ENCODE measurements at regions not wholly inside any gene's neighbourhood (a gene's known extent, or its start where the extent isn't known, plus 50 kb on each side); places are given as distances from the start of the nearest gene placed in this dataset.
A peak's percentile ranks its signal among the peaks of the same experiment; 100 is the strongest.

- Histone ChIP-seq H3K36me3 (ENCODE audit: insufficient read depth, low read length) (no peaks in the 10 kb centered on the region), H2AFZ (ENCODE audit: low read length) (no peak overlapping the region), H3K4me2 (ENCODE audit: insufficient read depth, low read length) (no peak overlapping the region), H3K27ac (ENCODE audit: low read depth, low read length) (no peak overlapping the region), H3K27me3 (ENCODE audit: insufficient read depth, low read length) (peaks cover 3% of the 10 kb centered on the region), H3K4me1 (ENCODE audit: insufficient read depth, low read length) (peaks cover 15% of the 10 kb centered on the region), H3K9me3 (ENCODE audit: low read depth, low read length) (no peaks in the 10 kb centered on the region), H4K20me1 (ENCODE audit: insufficient read depth, low read length) (no peaks in the 10 kb centered on the region), H3K4me3 (ENCODE audit: insufficient read depth, low read length) (no peak overlapping the region), H3K79me2 (ENCODE audit: insufficient read depth, low read length) (no peaks in the 10 kb centered on the region)
- TF ChIP-seq, protein P1, sequence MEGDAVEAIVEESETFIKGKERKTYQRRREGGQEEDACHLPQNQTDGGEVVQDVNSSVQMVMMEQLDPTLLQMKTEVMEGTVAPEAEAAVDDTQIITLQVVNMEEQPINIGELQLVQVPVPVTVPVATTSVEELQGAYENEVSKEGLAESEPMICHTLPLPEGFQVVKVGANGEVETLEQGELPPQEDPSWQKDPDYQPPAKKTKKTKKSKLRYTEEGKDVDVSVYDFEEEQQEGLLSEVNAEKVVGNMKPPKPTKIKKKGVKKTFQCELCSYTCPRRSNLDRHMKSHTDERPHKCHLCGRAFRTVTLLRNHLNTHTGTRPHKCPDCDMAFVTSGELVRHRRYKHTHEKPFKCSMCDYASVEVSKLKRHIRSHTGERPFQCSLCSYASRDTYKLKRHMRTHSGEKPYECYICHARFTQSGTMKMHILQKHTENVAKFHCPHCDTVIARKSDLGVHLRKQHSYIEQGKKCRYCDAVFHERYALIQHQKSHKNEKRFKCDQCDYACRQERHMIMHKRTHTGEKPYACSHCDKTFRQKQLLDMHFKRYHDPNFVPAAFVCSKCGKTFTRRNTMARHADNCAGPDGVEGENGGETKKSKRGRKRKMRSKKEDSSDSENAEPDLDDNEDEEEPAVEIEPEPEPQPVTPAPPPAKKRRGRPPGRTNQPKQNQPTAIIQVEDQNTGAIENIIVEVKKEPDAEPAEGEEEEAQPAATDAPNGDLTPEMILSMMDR (IDR thresholded peaks at IDR 0.05; ENCODE audit: extremely low read depth, low read depth, low read length): no peak
- no peak for DNase-seq (ENCODE audit: insufficient read length, low spot score, missing footprints)
Measured at GRCh38 chr5:56352808-56353590, 119.9 kb upstream of the ANKRD55 start.

- Histone ChIP-seq H2AFZ (ENCODE audit: low read length) (no peak overlapping the region), H4K20me1 (ENCODE audit: insufficient read depth, low read length) (no peaks in the 10 kb centered on the region), H3K4me1 (ENCODE audit: insufficient read depth, low read length) (peaks cover 25% of the 10 kb centered on the region), H3K79me2 (ENCODE audit: insufficient read depth, low read length) (no peaks in the 10 kb centered on the region), H3K27me3 (ENCODE audit: insufficient read depth, low read length) (no peaks in the 10 kb centered on the region), H3K4me2 (ENCODE audit: insufficient read depth, low read length) (peak overlapping the region; percentile 1), H3K27ac (ENCODE audit: low read depth, low read length) (no peak overlapping the region), H3K4me3 (ENCODE audit: insufficient read depth, low read length) (no peak overlapping the region), H3K36me3 (ENCODE audit: insufficient read depth, low read length) (no peaks in the 10 kb centered on the region), H3K9me3 (ENCODE audit: low read depth, low read length) (no peaks in the 10 kb centered on the region)
- DNase-seq (ENCODE audit: insufficient read length, low spot score, missing footprints): peak; percentile 92
- TF ChIP-seq, protein P1 (IDR thresholded peaks at IDR 0.05; ENCODE audit: extremely low read depth, low read depth, low read length): no peak
Measured at GRCh38 chr5:56350597-56351170, 117.6 kb upstream of the ANKRD55 start.

DNA sequence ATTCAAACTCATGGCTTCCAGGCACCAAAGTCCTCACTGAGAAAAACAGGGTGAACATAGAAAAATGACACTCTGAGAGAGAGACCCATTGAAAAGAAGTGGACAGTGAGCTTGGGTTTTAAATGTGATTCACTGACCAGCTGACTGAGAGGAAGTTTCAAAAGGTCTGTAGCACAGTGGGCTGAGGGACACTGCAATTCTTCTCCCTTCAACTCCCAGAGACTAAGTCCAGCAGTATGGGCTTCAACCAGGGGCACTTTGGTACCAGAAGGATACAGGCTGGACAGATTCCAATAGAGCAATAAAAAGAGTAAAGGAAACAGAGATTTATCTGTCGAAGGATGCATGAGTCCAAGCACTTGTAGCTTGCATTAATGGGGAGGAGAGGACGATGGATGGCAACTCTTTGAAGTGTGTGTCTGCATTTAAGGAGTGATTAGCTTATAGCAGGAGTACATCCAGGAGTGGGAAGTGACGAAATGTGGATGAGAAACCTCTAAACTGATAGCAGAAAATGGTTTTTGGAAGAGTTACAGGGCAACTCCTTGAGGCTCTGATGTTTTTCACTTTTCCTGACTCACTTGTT lies 117.0 kb upstream of the ANKRD55 start:
- no peaks in the 10 kb centered on the region for H3K27me3 ChIP-seq (ENCODE audit: insufficient read depth, low read length)
- H2AFZ ChIP-seq (ENCODE audit: low read length): no peak overlapping the region
- TF ChIP-seq, protein P1 (IDR thresholded peaks at IDR 0.05; ENCODE audit: extremely low read depth, low read depth, low read length): no peak
- H3K4me1 ChIP-seq (ENCODE audit: insufficient read depth, low read length): peaks cover 25% of the 10 kb centered on the region
- no peaks in the 10 kb centered on the region for H3K79me2 ChIP-seq (ENCODE audit: insufficient read depth, low read length)
- DNase-seq (ENCODE audit: insufficient read length, low spot score, missing footprints): peak; percentile 65
- H3K4me3 ChIP-seq (ENCODE audit: insufficient read depth, low read length): no peak overlapping the region
- H3K36me3 ChIP-seq (ENCODE audit: insufficient read depth, low read length): no peaks in the 10 kb centered on the region
- peak overlapping the region; percentile 1 for H3K4me2 ChIP-seq (ENCODE audit: insufficient read depth, low read length)
- no peaks in the 10 kb centered on the region for H4K20me1 ChIP-seq (ENCODE audit: insufficient read depth, low read length)
- no peaks in the 10 kb centered on the region for H3K9me3 ChIP-seq (ENCODE audit: low read depth, low read length)
- no peak overlapping the region for H3K27ac ChIP-seq (ENCODE audit: low read depth, low read length)

GRCh38 chr5:56349461-56349860 lies 116.3 kb upstream of the ANKRD55 start:
- H3K4me2 ChIP-seq (ENCODE audit: insufficient read depth, low read length): no peak overlapping the region
- no peak overlapping the region for H3K27ac ChIP-seq (ENCODE audit: low read depth, low read length)

More at GRCh38 chr5:56349461-56349860, 116.3 kb upstream of the ANKRD55 start:
- Histone ChIP-seq H3K4me3 (ENCODE audit: insufficient read depth, low read length) (no peak overlapping the region), H3K36me3 (ENCODE audit: insufficient read depth, low read length) (no peaks in the 10 kb centered on the region), H3K27me3 (ENCODE audit: insufficient read depth, low read length) (no peaks in the 10 kb centered on the region), H4K20me1 (ENCODE audit: insufficient read depth, low read length) (no peaks in the 10 kb centered on the region), H3K79me2 (ENCODE audit: insufficient read depth, low read length) (no peaks in the 10 kb centered on the region), H3K4me1 (ENCODE audit: insufficient read depth, low read length) (peaks cover 25% of the 10 kb centered on the region), H3K9me3 (ENCODE audit: low read depth, low read length) (no peaks in the 10 kb centered on the region), H2AFZ (ENCODE audit: low read length) (no peak overlapping the region)
- no peak for DNase-seq (ENCODE audit: insufficient read length, low spot score, missing footprints)
- TF ChIP-seq, protein P1 (IDR thresholded peaks at IDR 0.05; ENCODE audit: extremely low read depth, low read depth, low read length): no peak

All from osteoblast (primary cell).